Parathyroid adenoma (tissue), 2 donors: ENCODE measurements at regions not wholly inside any gene's neighbourhood (a gene's known extent, or its start where the extent isn't known, plus 50 kb on each side); places are given as distances from the start of the nearest gene placed in this dataset.

Source experiments
- H2AFZ ChIP-seq: fragments of 300-600 bp; sonication (generic); one replicate; pipeline ENCODE4 v1.7.0; 2017; ENCODE audit warnings: antibody characterized with exemption, mild to moderate bottlenecking
- H3K27ac ChIP-seq: fragments of 300-600 bp; sonication (generic); one replicate; pipeline ENCODE4 v1.7.0; 2017
- H3K27me3 ChIP-seq: fragments of 300-600 bp; sonication (generic); one replicate; pipeline ENCODE4 v1.7.0; 2017; ENCODE audit warnings: low read length; ENCODE audit not compliant: control insufficient read depth, insufficient read depth
- H3K36me3 ChIP-seq: fragments of 300-600 bp; sonication (generic); one replicate; pipeline ENCODE4 v1.7.0; 2017; ENCODE audit warnings: low read length; ENCODE audit not compliant: control insufficient read depth, insufficient read depth
- H3K4me1 ChIP-seq: fragments of 300-600 bp; sonication (generic); one replicate; pipeline ENCODE4 v1.7.0; 2017; ENCODE audit warnings: control low read depth
- H3K4me2 ChIP-seq: fragments of 300-600 bp; sonication (generic); one replicate; pipeline ENCODE4 v1.7.0; 2017; ENCODE audit warnings: low read length
- H3K4me3 ChIP-seq: fragments of 300-600 bp; sonication (generic); one replicate; pipeline ENCODE4 v1.7.0; 2017; ENCODE audit warnings: low read depth, low read length
- H3K79me2 ChIP-seq: fragments of 300-600 bp; sonication (generic); one replicate; pipeline ENCODE4 v1.7.0; 2017; ENCODE audit warnings: control low read depth
- H3K9ac ChIP-seq: fragments of 300-600 bp; sonication (generic); one replicate; pipeline ENCODE4 v1.7.0; 2017; ENCODE audit warnings: mild to moderate bottlenecking
- H3K9me3 ChIP-seq: fragments of 300-600 bp; sonication (generic); one replicate; pipeline ENCODE4 v1.7.0; 2017; ENCODE audit warnings: low read length; ENCODE audit not compliant: control insufficient read depth
- TF ChIP-seq, protein P1 (sequence below): fragments of 300-600 bp; sonication (generic); IDR thresholded peaks from one replicate; pipeline ENCODE4 v1.7.0; 2017; ENCODE audit warnings: antibody characterized with exemption, mild to moderate bottlenecking
- donor health status: primary hyperparathyroidism.

DNA sequence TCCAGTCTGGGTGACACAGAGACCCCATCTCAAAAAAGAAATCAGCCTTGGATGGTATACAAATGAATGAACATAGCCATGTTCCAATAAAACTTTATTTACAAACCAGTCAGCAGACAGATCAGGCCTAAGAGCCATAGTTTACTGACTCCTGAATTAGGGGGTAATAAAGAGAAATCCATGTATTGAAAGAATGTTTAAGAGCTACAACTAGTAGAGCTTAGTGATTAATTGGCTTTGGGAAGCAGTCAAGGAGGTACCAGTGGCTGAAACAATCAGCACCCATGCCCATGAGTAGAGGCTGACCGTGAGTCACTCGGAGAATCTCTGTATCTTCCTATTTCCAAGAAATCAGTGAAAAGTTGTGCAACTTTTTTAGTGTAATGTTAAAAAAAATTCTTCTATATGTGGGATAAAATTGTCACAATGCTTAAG lies 223.6 kb upstream of the RREB1 start:
- Histone ChIP-seq H3K4me1 (no peaks in the 10 kb centered on the region), H3K79me2 (no peaks in the 10 kb centered on the region), H3K9ac (no peak overlapping the region), H3K4me2 (no peak overlapping the region), H3K36me3 (no peaks in the 10 kb centered on the region), H3K27ac (no peak overlapping the region), H3K9me3 (no peaks in the 10 kb centered on the region), H2AFZ (no peak overlapping the region), H3K4me3 (no peak overlapping the region), H3K27me3 (no peaks in the 10 kb centered on the region)
- TF ChIP-seq, protein P1, sequence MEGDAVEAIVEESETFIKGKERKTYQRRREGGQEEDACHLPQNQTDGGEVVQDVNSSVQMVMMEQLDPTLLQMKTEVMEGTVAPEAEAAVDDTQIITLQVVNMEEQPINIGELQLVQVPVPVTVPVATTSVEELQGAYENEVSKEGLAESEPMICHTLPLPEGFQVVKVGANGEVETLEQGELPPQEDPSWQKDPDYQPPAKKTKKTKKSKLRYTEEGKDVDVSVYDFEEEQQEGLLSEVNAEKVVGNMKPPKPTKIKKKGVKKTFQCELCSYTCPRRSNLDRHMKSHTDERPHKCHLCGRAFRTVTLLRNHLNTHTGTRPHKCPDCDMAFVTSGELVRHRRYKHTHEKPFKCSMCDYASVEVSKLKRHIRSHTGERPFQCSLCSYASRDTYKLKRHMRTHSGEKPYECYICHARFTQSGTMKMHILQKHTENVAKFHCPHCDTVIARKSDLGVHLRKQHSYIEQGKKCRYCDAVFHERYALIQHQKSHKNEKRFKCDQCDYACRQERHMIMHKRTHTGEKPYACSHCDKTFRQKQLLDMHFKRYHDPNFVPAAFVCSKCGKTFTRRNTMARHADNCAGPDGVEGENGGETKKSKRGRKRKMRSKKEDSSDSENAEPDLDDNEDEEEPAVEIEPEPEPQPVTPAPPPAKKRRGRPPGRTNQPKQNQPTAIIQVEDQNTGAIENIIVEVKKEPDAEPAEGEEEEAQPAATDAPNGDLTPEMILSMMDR = no peak

DNA sequence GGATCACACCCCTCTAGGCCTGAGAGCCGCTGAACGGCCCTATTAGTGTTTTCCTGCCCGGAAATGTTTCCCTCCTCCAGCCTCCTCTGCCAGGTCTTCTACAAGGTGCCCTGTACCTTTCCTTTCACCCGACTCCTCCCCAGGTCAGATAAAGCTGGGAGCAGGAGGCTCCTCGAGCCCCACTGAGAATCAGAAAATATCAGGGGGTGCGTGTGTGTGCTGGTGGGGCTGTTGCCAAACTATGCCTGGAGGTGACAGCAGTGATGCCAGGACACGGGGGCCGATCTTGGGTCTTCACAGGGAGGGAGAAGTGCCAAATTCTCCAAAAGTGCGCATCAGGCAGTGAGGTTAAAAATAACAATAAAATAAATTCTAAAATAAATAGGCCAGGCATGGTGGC lies 222.8 kb upstream of the RREB1 start:
- Histone ChIP-seq H3K4me3 (no peak overlapping the region), H2AFZ (no peak overlapping the region), H3K9ac (no peak overlapping the region), H3K4me1 (no peaks in the 10 kb centered on the region), H3K79me2 (no peaks in the 10 kb centered on the region), H3K27ac (no peak overlapping the region), H3K27me3 (no peaks in the 10 kb centered on the region), H3K36me3 (no peaks in the 10 kb centered on the region), H3K4me2 (no peak overlapping the region), H3K9me3 (no peaks in the 10 kb centered on the region)
- TF ChIP-seq, protein P1 = no peak

DNA sequence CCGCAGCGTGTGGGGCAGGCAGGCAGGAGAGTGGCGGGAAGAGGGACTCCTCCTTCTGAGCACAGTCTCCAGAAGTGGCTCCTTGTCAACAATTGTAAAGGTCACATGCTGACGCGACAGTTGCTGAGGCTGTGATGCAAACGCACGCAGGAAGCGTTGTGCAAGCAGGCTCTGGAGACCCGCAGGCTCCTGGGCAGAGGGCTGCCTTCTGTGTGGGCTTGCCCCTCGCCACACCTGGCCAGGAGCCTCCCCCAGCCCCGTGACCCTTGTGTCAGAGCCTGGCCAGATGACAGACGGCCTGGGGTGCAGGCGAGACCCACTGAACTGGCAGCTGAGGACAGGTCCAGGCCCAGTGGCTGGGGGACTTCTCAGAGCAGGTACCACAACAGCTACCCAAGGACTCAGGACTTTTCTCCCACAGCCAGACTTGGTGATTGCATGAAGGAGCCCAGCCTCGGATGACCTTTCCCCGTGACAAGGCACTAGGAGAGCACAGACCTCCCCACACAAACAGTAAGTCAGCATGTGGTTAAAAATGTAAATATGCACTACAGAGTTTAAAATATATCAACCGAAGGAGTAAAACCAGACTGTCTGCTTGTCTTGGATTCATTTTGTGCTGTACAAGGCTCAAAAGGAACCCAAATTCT lies 222.1 kb upstream of the RREB1 start:
- Histone ChIP-seq H3K9ac (no peak overlapping the region), H3K36me3 (no peaks in the 10 kb centered on the region), H3K27ac (no peak overlapping the region), H3K4me2 (no peak overlapping the region), H3K4me3 (no peak overlapping the region), H3K79me2 (no peaks in the 10 kb centered on the region), H3K4me1 (no peaks in the 10 kb centered on the region), H3K27me3 (no peaks in the 10 kb centered on the region), H2AFZ (no peak overlapping the region), H3K9me3 (no peaks in the 10 kb centered on the region)
- TF ChIP-seq, protein P1 = no peak

DNA sequence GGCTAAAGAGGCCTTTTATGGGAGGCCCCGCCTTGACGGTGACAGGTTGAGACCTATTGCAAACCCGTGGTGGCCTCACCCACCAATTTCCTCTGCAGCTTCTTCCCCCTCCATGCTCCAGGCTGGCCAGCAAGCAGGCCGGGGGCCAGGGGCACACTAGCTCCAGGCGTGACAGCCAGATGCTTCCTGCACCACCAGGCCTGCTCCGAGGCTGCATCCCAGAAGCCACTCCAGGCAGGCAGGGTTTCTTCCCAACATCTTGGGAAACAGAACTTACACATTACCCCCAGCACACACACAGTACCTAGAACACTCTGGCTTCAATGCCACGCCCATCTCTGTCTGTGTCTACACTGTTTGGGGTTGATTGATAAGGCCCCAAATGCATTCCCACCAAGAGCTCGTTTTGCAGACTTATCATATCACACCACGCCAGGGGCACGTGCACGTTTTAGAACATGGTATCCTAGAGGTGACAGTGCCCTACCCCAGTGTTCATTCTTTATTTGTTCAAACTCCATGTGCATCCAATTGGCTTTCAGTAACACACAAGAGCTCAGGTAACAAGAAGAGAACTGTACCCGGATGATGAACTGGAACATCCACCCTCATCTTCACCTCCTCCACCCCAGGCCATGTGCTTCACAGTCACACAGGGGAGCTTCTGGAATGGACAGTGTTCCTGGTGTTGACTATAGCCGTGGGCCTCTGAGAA lies 221.4 kb upstream of the RREB1 start:
- Histone ChIP-seq H3K4me2 (no peak overlapping the region), H2AFZ (no peak overlapping the region), H3K4me1 (no peaks in the 10 kb centered on the region), H3K4me3 (no peak overlapping the region), H3K27me3 (no peaks in the 10 kb centered on the region), H3K9me3 (no peaks in the 10 kb centered on the region), H3K36me3 (no peaks in the 10 kb centered on the region), H3K9ac (no peak overlapping the region), H3K27ac (no peak overlapping the region), H3K79me2 (no peaks in the 10 kb centered on the region)
- TF ChIP-seq, protein P1 = no peak
